ENCODE measurements at regions not wholly inside any gene's neighbourhood (a gene's known extent, or its start where the extent isn't known, plus 50 kb on each side); places are given as distances from the start of the nearest gene placed in this dataset.

- no peak for FAIRE-seq
- TF ChIP-seq JUN (IDR thresholded peaks at IDR 0.05) (no peak), HDAC2 (IDR thresholded peaks at IDR 0.05) (no peak), E2F6 (IDR thresholded peaks at IDR 0.05; ENCODE audit: borderline replicate concordance, low read depth) (no peak), EHF (CRISPR knock-in tag; IDR thresholded peaks at IDR 0.05) (no peak), FOSL2 (IDR thresholded peaks at IDR 0.05) (no peak), FOSL2 (CRISPR knock-in tag; IDR thresholded peaks at IDR 0.05) (no peak), PHF8 (IDR thresholded peaks at IDR 0.05; ENCODE audit: borderline replicate concordance, low read depth) (no peak), MAZ (IDR thresholded peaks at IDR 0.05; ENCODE audit: borderline replicate concordance, low read depth, low read length) (no peak), ATOH8 (CRISPR knock-in tag; IDR thresholded peaks at IDR 0.05; ENCODE audit: low read depth) (no peak), MYC (IDR thresholded peaks at IDR 0.05; ENCODE audit: borderline replicate concordance, low read length) (no peak), CBX2 (IDR thresholded peaks at IDR 0.05; ENCODE audit: borderline replicate concordance, low read depth) (no peak), ELK1 (IDR thresholded peaks at IDR 0.05; ENCODE audit: low read depth, low read length) (no peak), CEBPB (IDR thresholded peaks at IDR 0.05) (no peak), HEYL (CRISPR knock-in tag; IDR thresholded peaks at IDR 0.05) (no peak), RNF2 (IDR thresholded peaks at IDR 0.05; ENCODE audit: borderline replicate concordance, low read depth) (no peak), CHD4 (IDR thresholded peaks at IDR 0.05; ENCODE audit: borderline replicate concordance) (no peak), CHD2 (IDR thresholded peaks at IDR 0.05; ENCODE audit: low read length, partially characterized antibody) (no peak)
- Histone ChIP-seq H3K4me2 (no peak overlapping the region), H3K4me1 (no peaks in the 10 kb centered on the region), H3K4me3 (no peak overlapping the region), H3K9me3 (no peaks in the 10 kb centered on the region), H3K27ac (no peak overlapping the region)
- ChIA-PET CTCF (no interaction called here), POLR2A (no interaction called here)
- ATAC-seq = no peak
- no peak for DNase-seq (ENCODE audit: low read depth in 1 of 2, low spot score in 1 of 2)
- WGBS (ENCODE audit: missing lambda C conversion rate) = 72% methylated on average over 2 of the region's 2 CpGs
Measured at GRCh38 chr4:156690572-156690971, 281.0 kb downstream of the PDGFC start.

- FAIRE-seq = no peak
- H3K27ac ChIP-seq = no peak overlapping the region
Measured at GRCh38 chr4:156686120-156686519, 285.5 kb downstream of the PDGFC start.

More at GRCh38 chr4:156686120-156686519, 285.5 kb downstream of the PDGFC start:
- no peak overlapping the region for H3K4me2 ChIP-seq
- H3K9me3 ChIP-seq = no peaks in the 10 kb centered on the region
- no peak for DNase-seq (ENCODE audit: low read depth in 1 of 2, low spot score in 1 of 2)
- no peak for ATAC-seq
- ChIA-PET POLR2A (no interaction called here), CTCF (interaction anchor here (1.2 kb wide), 1 partner anchor 13 kb away, joined by 4 read pairs; no protein-coding TSS in a partner anchor)
- H3K4me1 ChIP-seq = no peaks in the 10 kb centered on the region
- TF ChIP-seq MAZ (IDR thresholded peaks at IDR 0.05; ENCODE audit: borderline replicate concordance, low read depth, low read length) (no peak), TP53 (CRISPR knock-in tag; IDR thresholded peaks at IDR 0.05) (no peak), EP300 (IDR thresholded peaks at IDR 0.05) (no peak), BHLHE40 (IDR thresholded peaks at IDR 0.05; ENCODE audit: low read depth, low read length) (no peak), POLR2AphosphoS2 (conservative IDR thresholded peaks at IDR 0.05; ENCODE audit: low read length) (no peak), POLR2A (IDR thresholded peaks at IDR 0.05; ENCODE audit: low read length) (no peak), CHD2 (IDR thresholded peaks at IDR 0.05; ENCODE audit: low read length, partially characterized antibody) (no peak), NPAS2 (CRISPR knock-in tag; IDR thresholded peaks at IDR 0.05; ENCODE audit: borderline replicate concordance) (no peak), REST (IDR thresholded peaks at IDR 0.05) (no peak), HDAC2 (IDR thresholded peaks at IDR 0.05) (no peak), HOXA7 (CRISPR knock-in tag; IDR thresholded peaks at IDR 0.05) (no peak), CHD4 (IDR thresholded peaks at IDR 0.05; ENCODE audit: borderline replicate concordance) (no peak), FOSB (CRISPR knock-in tag; IDR thresholded peaks at IDR 0.05) (no peak), SREBF2 (IDR thresholded peaks at IDR 0.05) (no peak), ZC3H11A (IDR thresholded peaks at IDR 0.05) (no peak), FOSL2 (IDR thresholded peaks at IDR 0.05) (no peak), FOSL2 (CRISPR knock-in tag; IDR thresholded peaks at IDR 0.05) (no peak), ELK1 (IDR thresholded peaks at IDR 0.05; ENCODE audit: low read depth, low read length) (no peak), HEYL (CRISPR knock-in tag; IDR thresholded peaks at IDR 0.05) (no peak), PHF8 (IDR thresholded peaks at IDR 0.05; ENCODE audit: borderline replicate concordance, low read depth) (no peak), NFE2L2 (conservative IDR thresholded peaks at IDR 0.05; ENCODE audit: low read length) (no peak)
- WGBS (ENCODE audit: missing lambda C conversion rate) = 92% methylated on average over 3 of the region's 3 CpGs
- no peak overlapping the region for H3K4me3 ChIP-seq

Measured in A549 (cell line).